SIG-M5 treated with dmso at 0.1 percent for 504 hours (cell line): ENCODE measurements at regions not wholly inside any gene's neighbourhood (a gene's known extent, or its start where the extent isn't known, plus 50 kb on each side); places are given as distances from the start of the nearest gene placed in this dataset.
A peak's percentile ranks its signal among the peaks of the same experiment; 100 is the strongest.
"Not testable (repeated sequence)": the region's sequence is repeated elsewhere in the genome, so short reads cannot be mapped to it uniquely, and the experiment has no call there.

ENCODE experiments used
- DNase-seq: peaks from one replicate; lab custom pipeline; 2025; ENCODE audit not compliant: unreplicated experiment; lab: John Stamatoyannopoulos, UW

GRCh38 chr11:38173676-38174075 lies 1575.6 kb upstream of the RAG2 start:
- no peak for DNase-seq

DNA sequence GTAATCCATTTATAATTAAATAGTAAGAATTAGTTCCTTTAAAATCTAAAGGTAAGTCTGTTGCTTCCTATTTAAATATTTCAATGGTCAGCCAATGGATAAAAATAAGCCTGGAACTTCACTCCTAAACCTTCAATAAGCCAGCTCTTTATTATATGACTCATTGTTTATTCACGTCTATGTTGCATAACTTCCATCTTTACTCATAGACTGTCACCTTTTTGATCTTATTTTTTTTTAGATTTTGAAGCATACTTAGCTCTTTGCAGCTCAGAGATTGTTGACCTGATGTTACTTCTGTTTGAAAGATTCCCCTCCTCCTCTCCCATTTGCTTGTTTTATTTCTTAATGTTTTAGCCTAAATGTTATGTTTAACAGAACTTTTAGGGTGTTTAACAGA lies 1571.2 kb upstream of the RAG2 start:
- peak; percentile 17 for DNase-seq

GRCh38 chr11:38163526-38163925 lies 1565.5 kb upstream of the RAG2 start:
- no peak for DNase-seq

DNA sequence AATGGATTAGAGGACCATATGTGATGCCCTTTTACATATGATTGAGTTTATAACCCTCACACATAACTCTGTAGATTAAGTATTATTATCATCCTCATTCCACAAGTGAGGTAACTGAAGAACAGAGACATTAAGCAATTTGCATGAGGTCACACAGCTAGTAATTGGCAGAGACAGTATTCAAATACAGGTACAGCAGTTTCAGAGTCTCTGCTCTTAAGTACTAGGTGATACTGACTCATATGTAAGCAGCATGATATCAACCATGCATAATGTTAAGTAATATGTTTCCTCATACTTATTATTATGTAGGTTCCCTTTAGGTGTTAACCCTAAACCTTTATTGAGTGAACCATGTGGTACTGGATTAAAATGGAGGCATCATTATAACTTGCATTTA lies 1562.4 kb upstream of the RAG2 start:
- DNase-seq, result no peak

DNA sequence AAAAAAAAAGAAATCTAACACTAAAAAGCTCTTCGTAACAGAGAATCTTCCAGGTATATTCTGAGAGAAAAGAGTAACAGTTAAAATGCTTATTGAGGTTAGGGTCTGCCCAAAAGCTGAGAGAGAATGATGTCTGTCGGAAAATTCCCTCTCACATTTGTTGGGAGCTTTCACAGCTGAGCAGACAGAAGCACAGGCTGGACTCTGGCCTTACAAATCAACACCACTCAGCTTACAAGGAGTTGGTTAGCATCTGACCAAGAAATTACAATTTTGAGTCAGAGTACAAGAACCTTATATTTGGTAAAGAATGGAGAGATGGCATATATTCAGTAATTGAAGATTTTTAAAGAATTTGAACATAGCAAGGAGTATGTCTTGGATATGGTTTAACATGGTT lies 1561.0 kb upstream of the RAG2 start:
- no peak for DNase-seq

DNA sequence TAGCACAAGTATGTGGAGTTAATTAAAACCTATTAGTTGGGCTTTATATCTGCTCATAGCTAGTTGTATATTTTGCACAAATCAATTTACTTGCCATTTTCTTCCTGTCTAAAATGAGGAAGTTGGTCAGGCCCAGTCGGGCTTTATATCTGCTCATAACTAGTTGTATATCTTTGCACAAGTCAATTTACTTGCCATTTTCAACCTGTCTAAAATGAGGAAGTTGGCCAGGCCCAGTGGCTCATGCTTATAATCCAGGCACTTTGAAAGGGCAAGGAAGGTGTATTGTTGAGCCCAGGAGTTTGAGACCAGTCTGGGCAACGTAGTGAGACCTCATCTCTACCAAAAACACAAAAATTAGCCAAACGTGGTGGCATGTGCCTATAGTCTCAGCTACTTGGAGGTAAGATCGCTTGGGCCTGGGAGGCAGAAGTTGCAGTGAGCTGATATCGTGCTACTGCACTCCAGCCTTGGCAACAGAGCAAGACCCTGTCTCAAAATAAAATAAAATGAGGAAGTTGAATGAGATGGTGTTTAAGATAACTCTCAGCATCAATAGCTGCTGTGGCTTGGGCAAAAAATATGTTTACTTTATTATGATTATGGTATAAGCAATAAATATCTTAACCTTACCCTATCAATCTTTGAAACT lies 1558.6 kb upstream of the RAG2 start:
- DNase-seq, result no peak

GRCh38 chr11:38155856-38156255 lies 1557.8 kb upstream of the RAG2 start:
- DNase-seq, result no peak

- no peak for DNase-seq
Measured at GRCh38 chr11:38153985-38154384, 1555.9 kb upstream of the RAG2 start.

DNA sequence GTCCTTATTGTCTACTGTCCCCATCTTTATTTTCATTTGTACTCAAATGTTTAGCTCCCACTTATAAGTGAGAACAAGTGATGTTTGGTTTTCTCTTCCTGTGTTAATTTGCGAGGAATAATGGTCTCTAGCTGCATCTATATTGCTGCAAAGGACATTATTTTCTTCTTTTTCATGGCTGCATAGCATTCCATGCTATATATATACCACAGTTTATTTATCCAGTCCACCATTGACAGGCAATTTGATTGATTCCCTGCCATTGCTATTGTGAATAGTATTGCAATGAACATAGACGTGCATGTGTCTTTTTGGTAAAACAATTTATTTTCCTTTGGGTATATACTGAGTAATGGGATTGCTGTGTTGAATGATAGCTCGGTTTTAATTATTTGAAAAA lies 1545.8 kb upstream of the RAG2 start:
- no peak for DNase-seq

- no peak for DNase-seq
Measured at GRCh38 chr11:38138972-38139371, 1540.9 kb upstream of the RAG2 start.

DNA sequence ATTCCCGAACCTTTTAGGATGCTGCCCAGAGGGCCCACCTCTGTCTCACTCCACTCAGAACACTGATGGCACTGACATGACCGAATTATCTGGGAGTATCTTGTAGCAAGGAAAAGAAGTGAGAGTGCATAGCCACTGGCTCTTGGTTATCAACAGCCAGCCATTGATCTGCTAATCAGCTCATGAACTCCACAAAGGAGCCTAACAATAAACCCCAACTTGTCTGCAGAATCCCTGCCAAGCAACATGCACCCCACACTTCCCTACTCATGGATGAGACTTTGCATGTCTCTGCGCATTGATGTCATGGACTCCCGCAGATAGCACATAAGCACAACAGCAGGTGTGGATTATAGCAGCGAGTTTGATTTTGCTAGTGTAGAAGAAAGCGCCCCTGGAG lies 1538.9 kb upstream of the RAG2 start:
- DNase-seq, result no peak

DNA sequence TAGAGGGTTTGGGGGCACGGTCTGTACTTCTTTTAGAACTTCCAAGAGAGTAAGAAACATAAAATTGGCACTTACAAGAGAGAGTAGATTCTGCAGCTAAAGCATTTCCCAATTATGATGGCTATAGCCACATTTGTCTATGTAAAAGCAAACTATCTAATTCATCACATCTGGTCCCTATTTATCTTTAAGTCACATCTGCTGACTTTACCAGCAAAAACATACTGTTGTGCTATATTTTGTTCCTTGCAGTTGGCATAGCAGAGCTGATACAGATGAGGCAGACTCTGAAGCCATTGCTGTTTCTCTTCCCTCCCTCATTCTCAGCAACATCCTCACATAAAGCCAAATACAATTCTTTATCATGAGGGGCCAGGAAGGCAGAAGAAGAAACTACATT lies 1533.5 kb upstream of the RAG2 start:
- no peak for DNase-seq

- no peak for DNase-seq
Measured at GRCh38 chr11:38130976-38131375, 1532.9 kb upstream of the RAG2 start.

GRCh38 chr11:38130514-38130913 lies 1532.5 kb upstream of the RAG2 start:
- DNase-seq, result no peak

DNA sequence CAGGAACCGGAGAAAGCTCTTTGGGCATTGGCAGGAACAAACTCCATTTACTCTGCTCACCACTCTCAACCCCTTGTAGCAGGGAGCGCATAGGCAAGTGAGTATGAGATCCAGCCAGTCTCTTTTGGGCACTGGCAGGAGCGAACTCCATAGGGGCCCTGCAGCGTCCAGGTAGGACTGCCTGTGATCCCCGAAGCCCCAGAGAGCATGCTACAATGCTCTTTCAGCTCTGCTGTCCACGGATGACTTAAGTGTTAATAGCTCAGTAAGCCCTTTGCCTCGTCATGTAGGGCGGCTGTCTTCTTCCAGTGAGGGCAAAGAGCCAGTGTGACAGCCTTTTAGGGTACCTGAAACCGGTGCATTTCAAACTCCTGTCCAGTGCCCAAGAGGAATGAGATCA lies 1525.6 kb upstream of the RAG2 start:
- DNase-seq, result no peak

DNA sequence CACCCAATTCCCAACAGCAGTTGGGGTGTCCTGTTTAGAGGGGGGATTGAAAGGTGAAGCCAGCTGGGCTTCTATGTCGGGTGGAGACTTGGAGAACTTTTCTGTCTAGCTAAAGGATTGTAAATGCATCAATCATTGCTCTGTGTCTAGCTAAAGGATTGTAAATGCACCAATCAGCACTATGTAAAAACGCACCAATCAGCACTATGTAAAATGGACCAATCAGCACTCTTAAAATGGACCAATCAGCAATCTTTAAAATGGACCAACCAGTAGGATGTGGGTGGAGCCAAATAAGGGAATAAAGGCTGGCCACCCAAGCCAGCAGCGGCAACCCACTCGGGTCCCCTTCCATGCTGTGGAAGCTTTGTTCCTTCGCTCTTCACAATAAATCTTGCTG lies 1518.6 kb upstream of the RAG2 start:
- DNase-seq, result not testable (repeated sequence)

GRCh38 chr11:38115381-38115780 lies 1517.3 kb upstream of the RAG2 start:
- not testable (repeated sequence) for DNase-seq

- no peak for DNase-seq
Measured at GRCh38 chr11:38100836-38101462, 1502.9 kb upstream of the RAG2 start.

- no peak for DNase-seq
Measured at GRCh38 chr11:38095268-38095667, 1497.2 kb upstream of the RAG2 start.

DNA sequence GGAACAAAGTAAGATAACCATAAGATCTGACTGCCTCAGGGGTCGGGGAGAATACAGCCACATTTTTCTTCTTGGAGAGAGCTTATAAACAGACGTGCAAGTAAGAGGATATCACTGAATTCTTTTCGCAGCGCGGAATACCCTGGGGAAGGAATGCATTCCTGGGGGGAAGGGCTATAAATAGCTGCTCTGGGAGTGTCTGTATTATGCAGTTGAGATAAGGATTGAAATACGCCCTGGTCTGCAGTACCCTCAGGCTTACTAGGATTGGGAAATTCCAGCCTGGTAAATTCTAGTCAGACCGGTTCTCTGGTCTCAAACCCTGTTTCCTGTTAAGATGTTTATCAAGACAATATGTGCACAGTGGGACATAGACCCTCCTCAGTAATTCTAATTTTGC lies 1491.7 kb upstream of the RAG2 start:
- no peak for DNase-seq

GRCh38 chr11:38060920-38061319 lies 1462.9 kb upstream of the RAG2 start:
- DNase-seq, result no peak

GRCh38 chr11:38060136-38060535 lies 1462.1 kb upstream of the RAG2 start:
- DNase-seq, result no peak

DNA sequence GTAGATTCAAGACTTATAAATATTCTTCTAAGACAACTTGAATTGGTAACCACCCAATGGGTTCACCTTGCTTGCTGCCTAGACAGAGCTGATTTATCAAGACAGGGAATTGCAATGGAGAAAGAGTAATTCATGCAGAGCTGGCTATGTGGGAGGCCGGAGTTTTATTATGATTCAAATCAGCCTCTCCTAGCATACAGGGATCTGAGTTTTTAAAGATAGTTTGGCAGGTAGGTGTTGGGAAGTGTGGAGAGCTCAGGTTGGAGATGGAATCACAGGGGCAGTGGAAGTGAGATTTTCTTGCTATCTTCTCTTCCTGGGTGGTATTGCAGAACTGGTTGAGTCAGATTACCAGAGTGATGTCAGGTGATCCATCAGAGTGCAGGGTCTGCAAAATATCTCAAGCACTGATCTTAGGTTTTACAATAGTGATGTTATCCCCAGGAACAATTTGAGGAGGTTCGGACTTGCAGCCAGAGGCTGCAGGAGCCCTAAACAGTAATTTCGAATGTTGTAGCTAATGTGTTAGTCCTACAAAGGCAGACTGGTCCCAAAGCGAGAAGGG lies 1448.6 kb upstream of the RAG2 start:
- no peak for DNase-seq
